Stimulated activated CD8-positive, alpha-beta memory T cell treated with anti-CD3 and anti-CD28 coated beads, Interleukin-7, amount 100 ng/mL, for 1 hour (primary cell): ENCODE measurements at regions not wholly inside any gene's neighbourhood (a gene's known extent, or its start where the extent isn't known, plus 50 kb on each side); places are given as distances from the start of the nearest gene placed in this dataset.

Experiments used
- DNase-seq, 2 donors: peaks; one replicate each; pipeline ENCODE4 v3.0.0-alpha.2; 2020; ENCODE audit warnings: low read depth in 2 of 2

- no peak for DNase-seq
Measured at GRCh38 chr21:27212441-27212840, 245.6 kb upstream of the ADAMTS5 start.

- DNase-seq, result no peak
Measured at GRCh38 chr21:27209546-27209945, 242.7 kb upstream of the ADAMTS5 start.

GRCh38 chr21:27206368-27206982 is 239.6 kb upstream of the ADAMTS5 start:
- no peak for DNase-seq

- no peak for DNase-seq
Measured at GRCh38 chr21:27202301-27202700, 235.4 kb upstream of the ADAMTS5 start.

GRCh38 chr21:27201197-27201596 is 234.3 kb upstream of the ADAMTS5 start:
- DNase-seq, result no peak

GRCh38 chr21:27196651-27197050 is 229.8 kb upstream of the ADAMTS5 start:
- no peak for DNase-seq

GRCh38 chr21:27192281-27192949 is 225.5 kb upstream of the ADAMTS5 start:
- DNase-seq, result no peak

GRCh38 chr21:27190601-27191000 is 223.7 kb upstream of the ADAMTS5 start:
- DNase-seq, result no peak

GRCh38 chr21:27189870-27190269 is 223.0 kb upstream of the ADAMTS5 start:
- no peak for DNase-seq

GRCh38 chr21:27173053-27173452 is 206.2 kb upstream of the ADAMTS5 start:
- no peak for DNase-seq

- no peak for DNase-seq
Measured at GRCh38 chr21:27171707-27172106, 204.8 kb upstream of the ADAMTS5 start.

GRCh38 chr21:27168084-27168483 is 201.2 kb upstream of the ADAMTS5 start:
- no peak for DNase-seq

- DNase-seq, result no peak
Measured at GRCh38 chr21:27164208-27165177, 197.6 kb upstream of the ADAMTS5 start.

- DNase-seq, result no peak
Measured at GRCh38 chr21:27158967-27159366, 192.1 kb upstream of the ADAMTS5 start.

- no peak for DNase-seq
Measured at GRCh38 chr21:27157097-27157496, 190.2 kb upstream of the ADAMTS5 start.

- DNase-seq, result no peak
Measured at GRCh38 chr21:27156666-27157065, 189.8 kb upstream of the ADAMTS5 start.

GRCh38 chr21:27155130-27155500 is 188.2 kb upstream of the ADAMTS5 start:
- no peak for DNase-seq

GRCh38 chr21:27154451-27155129 is 187.7 kb upstream of the ADAMTS5 start:
- DNase-seq, result no peak

- DNase-seq, result no peak
Measured at GRCh38 chr21:27152996-27153395, 186.1 kb upstream of the ADAMTS5 start.

GRCh38 chr21:27149034-27149433 is 182.1 kb upstream of the ADAMTS5 start:
- no peak for DNase-seq

- no peak for DNase-seq
Measured at GRCh38 chr21:27146268-27146667, 179.4 kb upstream of the ADAMTS5 start.
